GM12878 (cell line): ENCODE measurements at regions not wholly inside any gene's neighbourhood (a gene's known extent, or its start where the extent isn't known, plus 50 kb on each side); places are given as distances from the start of the nearest gene placed in this dataset.
"Not testable (repeated sequence)": the region's sequence is repeated elsewhere in the genome, so short reads cannot be mapped to it uniquely, and the experiment has no call there.

Experiments used
- ATAC-seq: fragments of 200-7000 bp; cut with Tn5 transposase; 3 replicates; pipeline ENCODE4 v1.9.1; 2020; ENCODE audit warnings: mild to moderate bottlenecking, moderate library complexity
- BruUV-seq: library from RNA; stranded (reverse); fragments of 400-500 nt; replicated peaks from 2 replicates; lab custom pipeline; 2021; lab: Mats Ljungman, UMichigan
- CTCF ChIA-PET: fragments of 300-600 bp; sonication (Branson Sonifier 250); formaldehyde crosslinking; extraction: SDS; loops from one replicate; lab custom pipeline; 2021; ENCODE audit warnings: inconsistent platforms; lab: Yijun Ruan, JAX
- POLR2A ChIA-PET: fragments of 350-600 bp; formaldehyde crosslinking; extraction: SDS; loops from one replicate; lab custom pipeline; 2021; ENCODE audit warnings: inconsistent platforms; lab: Charles Lee
- RAD21 ChIA-PET: fragments of 300-600 bp; sonication (Branson Sonifier 250); formaldehyde crosslinking; loops from one replicate; lab custom pipeline; 2023; ENCODE audit warnings: antibody characterized with exemption; ENCODE audit not compliant: unreplicated experiment; lab: Charles Lee
- SMC1A ChIA-PET: fragments of 300-600 bp; sonication (Branson Sonifier 250); formaldehyde crosslinking; loops from one replicate; lab custom pipeline; 2023; ENCODE audit not compliant: unreplicated experiment, uncharacterized antibody; lab: Charles Lee
- DNase-seq: peaks from one replicate; pipeline ENCODE4 v3.0.0-alpha.2; 2011; ENCODE audit warnings: low read depth, low spot score
- FAIRE-seq: peaks from 3 replicates; lab custom pipeline; 2011; peaks lifted over from hg19 to GRCh38; lab: Jason Lieb, UNC
- H2AFZ ChIP-seq: 2 replicates; pipeline ENCODE4 v1.6.0; 2011; ENCODE audit warnings: low read depth, low read length, control low read depth; ENCODE audit not compliant: control insufficient read depth
- H3K27ac ChIP-seq: 2 replicates; pipeline ENCODE4 v1.5.1; 2011; ENCODE audit warnings: control low read depth; ENCODE audit not compliant: control insufficient read depth, insufficient read depth
- H3K27me3 ChIP-seq, 2 experiments: replicated peaks in 1 of 2; 2 replicates each; pipeline versions ENCODE4 v1.6.0 to v1.6.1; 2011; ENCODE audit warnings: low read length in 1 of 2; ENCODE audit not compliant: control insufficient read depth in 2 of 2, insufficient read depth in 2 of 2
- H3K36me3 ChIP-seq, 2 experiments: 2 replicates each; pipeline ENCODE4 v1.5.1; 2011; ENCODE audit warnings: low read length in 1 of 2; ENCODE audit not compliant: control insufficient read depth in 2 of 2, insufficient read depth in 2 of 2
- H3K4me1 ChIP-seq: 2 replicates; pipeline ENCODE4 v1.6.1; 2011; ENCODE audit warnings: mild to moderate bottlenecking, low read length, moderate library complexity, mixed read lengths; ENCODE audit not compliant: control insufficient read depth, insufficient read depth
- H3K4me2 ChIP-seq: 2 replicates; pipeline ENCODE4 v1.6.0; 2011; ENCODE audit warnings: control low read depth; ENCODE audit not compliant: control insufficient read depth, insufficient read depth
- H3K4me3 ChIP-seq: fragments of 200-600 bp; sonication (generic); 2 replicates; pipeline ENCODE4 v1.5.1; 2016
- H3K79me2 ChIP-seq: 2 replicates; pipeline ENCODE4 v1.6.0; 2011; ENCODE audit warnings: low read length; ENCODE audit not compliant: control insufficient read depth, insufficient read depth
- H3K9ac ChIP-seq: 2 replicates; pipeline ENCODE4 v1.8.0; 2011; ENCODE audit warnings: low read length, control low read depth, mixed read lengths; ENCODE audit not compliant: control insufficient read depth, insufficient read depth
- H3K9me3 ChIP-seq: replicated peaks from 3 replicates; pipeline ENCODE4 v1.5.1; 2011; ENCODE audit warnings: mild to moderate bottlenecking, low read length; ENCODE audit not compliant: control insufficient read depth, insufficient read depth
- H4K20me1 ChIP-seq: 2 replicates; pipeline ENCODE4 v1.6.0; 2011; ENCODE audit not compliant: control insufficient read depth, insufficient read depth
- ATF2 ChIP-seq: IDR thresholded peaks from 2 replicates; pipeline ENCODE4 v1.6.1; 2012; ENCODE audit warnings: low read length, inconsistent platforms
- BMI1 ChIP-seq: fragments of 450-650 bp; IDR thresholded peaks from 2 replicates; pipeline ENCODE4 v1.6.1; 2016; ENCODE audit warnings: mild to moderate bottlenecking, moderate library complexity, borderline replicate concordance
- CBFB ChIP-seq: IDR thresholded peaks from 2 replicates; pipeline ENCODE4 v1.6.1; 2016; ENCODE audit warnings: antibody characterized with exemption, low read depth
- MYC ChIP-seq: IDR thresholded peaks from 2 replicates; pipeline ENCODE4 v1.6.1; 2011; ENCODE audit warnings: mild to moderate bottlenecking, low read length, moderate library complexity, inconsistent platforms; ENCODE audit not compliant: insufficient read depth, insufficient replicate concordance, insufficient read length, severe bottlenecking
- PAX5 ChIP-seq: IDR thresholded peaks from 2 replicates; pipeline ENCODE4 v1.6.1; 2011; ENCODE audit warnings: low read depth, low read length, borderline replicate concordance
- ZBTB4 ChIP-seq: fragments of 450-650 bp; formaldehyde crosslinking; IDR thresholded peaks from 2 replicates; pipeline ENCODE4 v1.4.0; 2022; ENCODE audit warnings: mild to moderate bottlenecking, moderate library complexity
- whole genome bisulfite sequencing: methylation state at CpG from one replicate; pipeline ENCODE4 v1.1.6; 2016; ENCODE audit warnings: low lambda C conversion rate; ENCODE audit not compliant: insufficient replicate concordance, insufficient coverage; ENCODE audit errors: missing lambda C conversion rate; 5-methylcytosine and 5-hydroxymethylcytosine counted together
- in situ Hi-C: fragments of 300-500 bp; cut with MboI; formaldehyde crosslinking; loops from 9 replicates; pipeline ENCODE4 v1.14.3; 2018; ENCODE audit warnings: mixed read lengths
- intact Hi-C: fragments of 100-400 bp; cut with micrococcal nuclease; formaldehyde crosslinking; loops from one replicate; pipeline ENCODE4 v1.14.2; 2022; ENCODE audit not compliant: unreplicated experiment

- H4K20me1 ChIP-seq: no peaks in the 10 kb centered on the region
- no peak overlapping the region for H3K4me2 ChIP-seq
- no peak for DNase-seq
- intact Hi-C loops: no loop called here
- ATAC-seq: no peak
- H3K9ac ChIP-seq: no peak overlapping the region
- ChIA-PET RAD21 (no interaction called here), POLR2A (no interaction called here), SMC1A (no interaction called here), CTCF (no interaction called here)
- H3K4me1 ChIP-seq: no peaks in the 10 kb centered on the region
- no TSS peak for BruUV-seq
- no peaks in the 10 kb centered on the region for H3K79me2 ChIP-seq
- in situ Hi-C loops: no loop called here
- no peaks in the 10 kb centered on the region for H3K36me3 ChIP-seq
- TF ChIP-seq CBFB (no peak), ATF2 (no peak), BMI1 (no peak), PAX5 (no peak), ZBTB4 (CRISPR knock-in tag) (no peak), MYC (no peak)
- H3K27me3 ChIP-seq: no peaks in the 10 kb centered on the region
- peaks cover 10% of the 10 kb centered on the region for H3K9me3 ChIP-seq
- H3K27ac ChIP-seq: no peak overlapping the region
- H2AFZ ChIP-seq: no peak overlapping the region
- no peak overlapping the region for H3K4me3 ChIP-seq
- FAIRE-seq: no peak
- WGBS: 50% methylated on average over 1 of the region's 1 CpG
Measured at GRCh38 chr20:24855848-24856247, 93.2 kb upstream of the CST7 start.

GRCh38 chr20:24858500-24858899 is 90.6 kb upstream of the CST7 start:
- in situ Hi-C loops, H3K79me2 ChIP-seq, POLR2A ChIA-PET, H3K4me2 ChIP-seq, DNase-seq, H3K4me3 ChIP-seq, H3K36me3 ChIP-seq, RAD21 ChIA-PET, H3K27me3 ChIP-seq, ATAC-seq, SMC1A ChIA-PET, H3K9ac ChIP-seq, FAIRE-seq, BruUV-seq, H4K20me1 ChIP-seq, intact Hi-C loops, CTCF ChIA-PET, H2AFZ ChIP-seq, H3K27ac ChIP-seq, H3K4me1 ChIP-seq: not testable (repeated sequence)
- H3K9me3 ChIP-seq: peaks cover 10% of the 10 kb centered on the region
- 53% methylated on average over 9 of the region's 9 CpGs for WGBS
